HUES48 (cell line): ENCODE measurements at regions not wholly inside any gene's neighbourhood (a gene's known extent, or its start where the extent isn't known, plus 50 kb on each side); places are given as distances from the start of the nearest gene placed in this dataset.
"Not testable (repeated sequence)": the region's sequence is repeated elsewhere in the genome, so short reads cannot be mapped to it uniquely, and the experiment has no call there.

Experiments
- H3K27ac ChIP-seq: one replicate; pipeline ENCODE4 v1.7.0; 2013; ENCODE audit warnings: low read depth, low read length, inconsistent platforms
- H3K27me3 ChIP-seq: 2 replicates; pipeline ENCODE4 v1.6.1; 2013; ENCODE audit warnings: mild to moderate bottlenecking, low read length; ENCODE audit not compliant: control insufficient read depth, insufficient read depth
- H3K36me3 ChIP-seq: 2 replicates; pipeline ENCODE4 v1.6.1; 2013; ENCODE audit warnings: low read length; ENCODE audit not compliant: control insufficient read depth, insufficient read depth
- H3K4me1 ChIP-seq: 2 replicates; pipeline ENCODE4 v1.6.1; 2013; ENCODE audit warnings: mild to moderate bottlenecking, low read length; ENCODE audit not compliant: control insufficient read depth, insufficient read depth
- H3K4me3 ChIP-seq: 2 replicates; pipeline ENCODE4 v1.5.1; 2013; ENCODE audit warnings: mild to moderate bottlenecking, low read depth, low read length
- H3K9ac ChIP-seq: 2 replicates; pipeline ENCODE4 v1.6.1; 2013; ENCODE audit warnings: mild to moderate bottlenecking, low read depth, low read length, moderate library complexity
- H3K9me3 ChIP-seq: 2 replicates; pipeline ENCODE4 v1.6.1; 2013; ENCODE audit warnings: low read length; ENCODE audit not compliant: control insufficient read depth, insufficient read depth

DNA sequence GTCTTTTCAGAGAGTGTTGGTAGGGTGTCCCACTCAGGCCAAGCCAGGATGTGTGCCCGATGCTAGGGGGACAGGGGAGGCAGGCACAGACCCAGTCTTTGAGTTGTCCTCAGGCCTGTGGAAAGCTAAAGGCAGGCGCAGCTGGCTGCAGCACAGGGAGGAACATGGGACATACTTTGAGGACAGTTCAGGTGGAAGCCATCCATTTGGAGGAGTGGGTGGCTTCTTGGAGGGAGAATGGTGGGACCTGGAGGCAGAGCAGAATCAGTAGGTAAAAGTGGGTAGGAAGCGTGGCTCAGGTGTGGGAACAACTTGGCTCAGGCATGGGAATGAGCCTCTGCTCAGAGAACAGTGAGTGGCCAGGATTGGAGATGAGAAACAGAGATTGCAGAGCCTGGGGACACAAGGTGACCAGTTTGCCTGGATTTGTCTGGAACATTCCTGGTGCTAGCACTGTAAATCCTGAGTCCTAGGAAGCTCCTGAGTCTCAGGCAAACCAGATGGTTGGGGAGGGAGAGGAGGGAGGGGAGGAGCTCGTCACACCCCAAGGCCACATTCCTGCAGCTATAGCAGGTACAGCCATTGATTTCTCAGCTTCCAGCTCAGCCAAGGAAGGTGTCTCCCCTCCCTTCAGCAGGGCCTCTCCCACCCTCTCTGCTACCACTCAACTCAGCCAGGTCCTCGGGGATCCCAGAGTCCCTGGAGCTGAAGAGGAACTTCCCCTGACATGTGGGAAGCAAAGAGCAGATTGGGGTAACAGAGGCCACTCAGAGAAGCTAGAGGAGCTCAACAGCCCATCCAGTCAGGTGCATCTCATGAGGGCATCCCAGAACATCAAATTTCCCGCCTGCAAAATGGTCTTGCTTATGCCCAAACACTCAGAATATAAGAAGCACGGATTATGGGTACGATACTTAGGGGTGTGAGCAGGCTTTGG is 65.2 kb upstream of the TINAGL1 start:
- no peak overlapping the region for H3K9ac ChIP-seq

DNA sequence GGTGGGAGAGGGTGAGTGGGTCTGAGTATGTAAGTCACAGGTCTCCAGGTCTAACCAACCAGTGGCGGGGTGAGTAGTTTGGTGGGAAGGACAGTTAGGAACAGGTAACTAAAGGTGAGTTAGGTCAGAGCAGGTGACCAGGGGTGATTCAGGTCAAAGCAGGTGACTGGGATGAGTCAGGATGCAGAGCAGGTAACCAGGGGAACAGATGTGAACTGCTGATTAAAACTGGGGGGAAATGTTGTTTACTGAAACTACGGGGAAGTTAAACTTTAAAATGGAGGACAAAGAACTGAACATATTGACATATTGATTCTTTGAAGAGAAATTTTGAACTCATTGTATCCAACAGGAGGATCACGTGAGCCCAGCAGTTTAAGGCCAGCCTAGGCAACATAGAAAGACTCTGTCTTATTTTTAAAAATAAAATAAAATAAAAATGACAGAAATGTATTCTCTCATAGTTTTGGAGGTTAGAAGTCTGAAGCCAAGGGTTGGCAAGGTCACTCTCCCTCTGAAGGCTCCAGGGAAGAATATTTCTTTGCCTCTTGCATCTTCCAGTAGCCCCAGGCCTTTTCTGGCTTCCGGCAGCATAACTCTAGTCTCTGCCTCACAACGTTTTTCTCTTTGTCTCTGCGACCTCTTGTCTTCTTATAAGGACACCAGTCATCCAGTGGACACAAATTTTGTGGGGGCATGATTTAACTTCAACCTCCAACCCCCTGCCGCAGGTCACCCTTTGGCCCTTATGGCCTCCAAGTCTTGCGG is 64.3 kb upstream of the TINAGL1 start:
- Histone ChIP-seq H3K36me3 (no peaks in the 10 kb centered on the region), H3K27me3 (no peaks in the 10 kb centered on the region), H3K9ac (no peak overlapping the region), H3K9me3 (no peaks in the 10 kb centered on the region), H3K4me3 (no peak overlapping the region), H3K27ac (no peak overlapping the region), H3K4me1 (no peaks in the 10 kb centered on the region)

More for the DNA sequence above, 65.2 kb upstream of the TINAGL1 start:
- Histone ChIP-seq H3K36me3 (no peaks in the 10 kb centered on the region), H3K9me3 (no peaks in the 10 kb centered on the region), H3K27ac (peak overlapping the region; percentile 30), H3K27me3 (no peaks in the 10 kb centered on the region), H3K4me1 (no peaks in the 10 kb centered on the region), H3K4me3 (no peak overlapping the region)

DNA sequence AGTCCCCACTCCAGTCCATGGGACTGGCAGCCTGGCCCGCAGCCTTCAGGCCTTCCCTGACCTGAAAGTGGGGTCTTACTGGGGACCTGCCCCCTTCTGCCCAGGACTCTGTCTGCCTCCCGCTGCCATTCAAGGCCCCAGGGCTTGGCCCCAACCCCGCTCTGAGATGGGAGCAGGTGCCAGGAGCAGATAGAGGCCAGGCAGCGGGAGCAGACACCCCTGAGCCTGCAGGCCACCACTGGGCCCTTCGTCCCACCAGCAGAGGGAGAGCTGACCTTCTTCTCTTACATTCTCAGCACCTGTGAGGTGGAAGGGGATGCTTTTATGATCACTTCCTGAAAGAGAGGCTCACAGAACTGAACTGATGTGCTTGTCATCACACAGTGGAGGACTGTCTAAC is 62.2 kb upstream of the TINAGL1 start:
- Histone ChIP-seq H3K9ac (no peak overlapping the region), H3K27ac (no peak overlapping the region), H3K4me1 (no peaks in the 10 kb centered on the region), H3K9me3 (no peaks in the 10 kb centered on the region), H3K36me3 (no peaks in the 10 kb centered on the region), H3K27me3 (no peaks in the 10 kb centered on the region), H3K4me3 (no peak overlapping the region)

DNA sequence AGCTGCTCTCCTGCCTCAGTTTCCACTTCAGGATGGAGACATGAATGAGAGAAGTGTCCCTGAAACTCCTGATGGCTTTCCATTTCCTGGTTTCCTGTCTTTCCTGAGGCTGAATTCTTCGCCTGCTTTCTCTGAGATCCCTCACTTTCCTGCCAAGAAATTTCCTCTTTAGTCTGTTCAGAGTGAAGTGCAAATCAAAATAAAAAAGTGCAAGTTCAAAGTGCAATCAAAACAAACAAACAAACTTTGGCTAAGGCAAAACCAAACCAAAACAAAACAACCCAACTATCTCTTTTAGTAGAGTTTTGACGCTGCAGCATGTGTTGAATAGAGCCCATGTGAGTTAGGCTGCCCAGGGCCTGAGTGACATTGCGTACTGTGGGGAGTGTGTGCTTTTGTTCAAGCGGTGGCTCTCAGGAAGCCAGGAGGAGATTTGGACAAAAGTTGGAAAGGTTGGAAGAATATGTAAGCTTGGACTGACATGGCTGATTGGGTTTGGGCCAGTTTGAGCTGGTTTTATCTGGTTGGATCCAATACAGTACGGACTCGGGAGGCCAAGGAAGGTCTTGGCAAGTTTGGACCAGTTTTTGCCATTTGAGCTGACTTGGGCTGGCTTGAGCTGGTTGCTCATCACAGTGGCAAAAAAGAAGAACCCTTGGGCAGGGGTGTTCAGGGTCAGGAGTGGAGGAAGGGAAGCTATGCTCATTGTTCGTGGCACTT is 61.1 kb upstream of the TINAGL1 start:
- H3K27ac ChIP-seq = no peak overlapping the region
- H3K27me3 ChIP-seq = no peaks in the 10 kb centered on the region
- no peak overlapping the region for H3K9ac ChIP-seq
- H3K4me1 ChIP-seq = no peaks in the 10 kb centered on the region
- no peaks in the 10 kb centered on the region for H3K9me3 ChIP-seq
- no peak overlapping the region for H3K4me3 ChIP-seq
- H3K36me3 ChIP-seq = no peaks in the 10 kb centered on the region

DNA sequence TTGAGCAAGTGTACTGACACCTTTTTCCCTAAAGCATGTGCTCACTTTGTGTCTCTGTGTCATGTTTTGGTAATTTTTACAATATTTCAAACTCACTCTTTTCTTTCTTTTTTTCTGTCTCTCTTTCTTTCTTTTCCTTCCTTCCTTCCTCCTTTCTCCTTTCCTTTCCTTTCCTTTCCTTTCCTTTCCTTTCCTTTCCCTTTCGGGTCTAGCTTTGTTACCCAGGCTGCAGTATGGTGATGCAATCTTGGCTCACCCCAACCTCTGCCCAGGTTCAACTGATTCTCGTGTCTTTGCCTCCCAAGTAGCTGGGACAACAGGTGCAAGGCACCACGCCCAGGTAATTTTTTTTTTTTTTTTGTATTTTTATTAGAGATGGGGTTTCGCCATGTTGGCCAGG is 60.4 kb upstream of the TINAGL1 start:
- no peaks in the 10 kb centered on the region for H3K36me3 ChIP-seq
- no peaks in the 10 kb centered on the region for H3K4me1 ChIP-seq
- no peak overlapping the region for H3K4me3 ChIP-seq
- H3K9me3 ChIP-seq = no peaks in the 10 kb centered on the region
- H3K27ac ChIP-seq = no peak overlapping the region
- H3K9ac ChIP-seq = no peak overlapping the region
- H3K27me3 ChIP-seq = no peaks in the 10 kb centered on the region

DNA sequence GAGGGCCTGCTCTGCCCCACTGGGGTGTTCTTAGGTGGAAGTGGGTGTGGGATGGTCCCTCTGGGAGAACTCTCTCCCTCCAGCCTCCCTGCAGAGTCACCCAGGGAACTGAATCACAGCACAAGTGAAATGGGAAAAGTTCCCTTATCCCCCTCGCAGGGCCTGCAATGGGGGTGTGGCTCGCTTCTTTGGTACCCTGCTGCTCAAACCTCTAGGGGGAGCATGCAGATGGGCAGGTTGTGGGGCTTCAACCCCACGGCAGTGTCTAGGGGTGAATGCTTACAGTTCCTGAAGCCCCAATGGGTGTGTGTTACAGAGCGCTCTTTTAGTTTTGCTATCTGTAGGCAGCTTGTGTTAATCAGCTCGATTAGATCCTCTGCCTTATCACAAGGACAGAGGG is 59.0 kb upstream of the TINAGL1 start:
- no peak overlapping the region for H3K4me3 ChIP-seq
- no peaks in the 10 kb centered on the region for H3K27me3 ChIP-seq
- no peaks in the 10 kb centered on the region for H3K4me1 ChIP-seq
- no peaks in the 10 kb centered on the region for H3K9me3 ChIP-seq
- no peaks in the 10 kb centered on the region for H3K36me3 ChIP-seq
- no peak overlapping the region for H3K27ac ChIP-seq
- no peak overlapping the region for H3K9ac ChIP-seq

DNA sequence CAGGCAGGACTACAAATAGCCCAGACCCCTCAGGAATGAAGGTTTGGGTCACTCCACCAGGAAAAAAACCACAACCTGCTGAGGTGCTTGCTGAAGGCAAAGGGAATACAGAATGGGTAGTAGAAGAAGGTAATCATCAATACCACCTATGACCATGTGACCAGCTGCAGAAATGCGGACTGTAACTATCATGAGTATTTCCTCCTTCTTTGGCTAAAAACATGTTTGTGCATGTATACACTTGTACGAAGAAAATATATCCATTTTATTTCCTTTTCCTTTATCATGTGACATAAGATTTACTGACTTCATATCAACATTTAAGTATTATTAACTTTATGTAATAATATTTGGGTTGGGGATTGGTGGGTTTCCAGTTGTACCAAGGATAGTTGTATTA is 58.3 kb upstream of the TINAGL1 start:
- not testable (repeated sequence) for H3K9ac ChIP-seq, H3K4me3 ChIP-seq, H3K27ac ChIP-seq, H3K27me3 ChIP-seq, H3K36me3 ChIP-seq, H3K4me1 ChIP-seq, H3K9me3 ChIP-seq

DNA sequence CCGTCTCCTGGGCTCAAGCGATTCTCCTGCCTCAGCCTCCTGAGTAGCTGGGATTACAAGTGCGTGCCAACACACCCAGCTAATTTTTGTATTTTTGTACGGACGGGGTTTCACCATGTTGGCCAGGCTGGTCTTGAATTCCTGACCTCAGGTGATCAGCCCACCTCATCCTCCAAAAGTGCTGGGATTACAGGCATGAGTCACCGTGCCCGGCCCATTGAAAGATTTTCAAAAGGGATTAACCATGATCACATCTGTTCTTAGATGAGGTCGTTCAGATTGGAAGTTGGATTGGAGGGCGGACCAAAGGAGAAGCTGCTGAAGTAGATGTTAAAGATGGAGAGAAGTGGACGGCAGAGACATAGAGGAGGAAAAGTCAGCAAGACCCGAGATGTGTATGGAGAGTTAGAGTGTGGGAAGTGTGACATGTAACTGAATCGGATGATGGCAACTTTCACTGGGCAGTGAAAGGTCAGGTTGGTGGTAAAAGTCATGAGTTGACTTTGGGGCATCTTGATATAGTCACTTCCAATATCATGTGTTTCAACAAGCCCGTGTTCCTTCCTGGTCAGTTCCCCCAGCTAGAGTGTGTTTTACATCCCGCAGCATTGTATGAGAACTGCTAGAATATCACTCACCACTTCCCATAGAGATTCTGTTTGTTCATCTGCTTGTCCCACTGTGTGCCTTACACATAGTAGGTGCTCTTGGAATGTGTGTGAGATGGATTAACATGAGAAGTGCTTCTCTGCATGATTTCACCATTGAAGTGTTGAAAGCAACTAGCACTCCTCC is 54.4 kb upstream of the TINAGL1 start:
- H3K36me3 ChIP-seq = no peaks in the 10 kb centered on the region

DNA sequence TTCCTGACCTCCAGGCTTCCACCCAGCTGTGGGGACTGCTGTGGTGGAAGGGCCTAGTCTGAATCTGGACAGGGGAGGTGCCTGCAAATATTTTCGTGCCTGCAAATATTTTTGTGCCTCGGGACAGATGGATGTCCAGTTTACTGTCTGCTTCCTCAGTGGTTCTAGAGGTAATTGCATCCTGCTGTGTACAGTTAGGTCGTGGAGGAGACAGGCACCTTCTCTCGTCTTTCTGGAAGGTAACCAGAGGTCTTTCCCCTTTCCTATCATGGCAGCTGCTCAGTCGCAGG is 53.8 kb upstream of the TINAGL1 start:
- no peak overlapping the region for H3K4me3 ChIP-seq
- no peaks in the 10 kb centered on the region for H3K4me1 ChIP-seq
- no peak overlapping the region for H3K9ac ChIP-seq
- H3K36me3 ChIP-seq = no peaks in the 10 kb centered on the region
- H3K9me3 ChIP-seq = no peaks in the 10 kb centered on the region
- H3K27ac ChIP-seq = no peak overlapping the region
- H3K27me3 ChIP-seq = no peaks in the 10 kb centered on the region

More for the DNA sequence above, 54.4 kb upstream of the TINAGL1 start:
- no peak overlapping the region for H3K9ac ChIP-seq
- no peaks in the 10 kb centered on the region for H3K9me3 ChIP-seq
- no peak overlapping the region for H3K4me3 ChIP-seq
- H3K27me3 ChIP-seq = no peaks in the 10 kb centered on the region
- no peaks in the 10 kb centered on the region for H3K4me1 ChIP-seq
- H3K27ac ChIP-seq = no peak overlapping the region

DNA sequence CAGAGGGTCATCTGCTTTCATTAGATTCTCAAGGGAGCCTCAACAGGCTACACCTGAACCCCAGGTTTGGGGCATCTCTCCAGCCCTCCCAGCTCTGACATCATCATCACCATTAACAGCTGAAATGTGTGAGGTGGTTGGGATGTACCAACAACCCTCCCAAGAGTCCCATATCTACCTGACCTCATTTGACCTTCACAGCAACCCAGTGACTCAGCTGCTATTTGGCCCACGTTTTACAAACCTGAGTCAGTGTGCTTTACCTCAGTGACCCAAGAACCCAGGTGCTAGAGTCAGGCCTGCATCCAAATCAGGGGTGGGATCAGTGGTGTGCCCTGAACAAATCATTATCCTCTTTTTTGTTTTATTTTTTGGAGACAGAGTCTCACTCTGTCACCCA is 53.3 kb upstream of the TINAGL1 start:
- Histone ChIP-seq H3K27ac (no peak overlapping the region), H3K27me3 (no peaks in the 10 kb centered on the region), H3K4me3 (no peak overlapping the region), H3K9ac (no peak overlapping the region), H3K36me3 (no peaks in the 10 kb centered on the region), H3K9me3 (no peaks in the 10 kb centered on the region), H3K4me1 (no peaks in the 10 kb centered on the region)
